WTC11 (cell line): ENCODE measurements at regions not wholly inside any gene's neighbourhood (a gene's known extent, or its start where the extent isn't known, plus 50 kb on each side); places are given as distances from the start of the nearest gene placed in this dataset.

ENCODE experiments used
- ATAC-seq: fragments of 200-7000 bp; cut with Tn5 transposase; 2 replicates; pipeline ENCODE4 v1.10.0; 2021; ENCODE audit warnings: mild to moderate bottlenecking, moderate library complexity
- CTCF ChIA-PET: fragments of 300-600 bp; sonication (Branson Sonifier 250); formaldehyde crosslinking; loops from one replicate; lab custom pipeline; 2021; ENCODE audit warnings: antibody characterized with exemption; lab: Charles Lee
- POLR2A ChIA-PET: fragments of 350-600 bp; sonication (Branson Sonifier 250); formaldehyde crosslinking; loops from one replicate; lab custom pipeline; 2021; ENCODE audit warnings: antibody characterized with exemption; lab: Charles Lee
- DNase-seq: peaks from one replicate; pipeline ENCODE4 v3.0.0; 2021; ENCODE audit warnings: low spot score
- H3K27ac Mint-ChIP-seq: 2 replicates; pipeline ENCODE4 v1.8.0; 2021; ENCODE audit warnings: mixed read lengths
- H3K27me3 Mint-ChIP-seq: 2 replicates; pipeline ENCODE4 v1.8.0; 2021; ENCODE audit warnings: low read depth, mild to moderate bottlenecking, moderate library complexity, mixed read lengths
- H3K36me3 Mint-ChIP-seq: 2 replicates; pipeline ENCODE4 v1.8.0; 2021; ENCODE audit warnings: mixed read lengths
- H3K4me1 Mint-ChIP-seq: 2 replicates; pipeline ENCODE4 v1.8.0; 2022; ENCODE audit warnings: mixed read lengths
- H3K4me3 Mint-ChIP-seq: 2 replicates; pipeline ENCODE4 v1.8.0; 2021; ENCODE audit warnings: mild to moderate bottlenecking, moderate library complexity, mixed read lengths
- H3K9me3 Mint-ChIP-seq: 2 replicates; pipeline ENCODE4 v1.8.0; 2021; ENCODE audit warnings: mixed read lengths
- ARID4B ChIP-seq: sonication (generic); formaldehyde crosslinking; IDR thresholded peaks from 2 replicates; pipeline ENCODE4 v1.8.0; 2023; ENCODE audit warnings: missing genetic modification reagents, mild to moderate bottlenecking, borderline replicate concordance
- ATF6 ChIP-seq: sonication (generic); formaldehyde crosslinking; IDR thresholded peaks from 2 replicates; pipeline ENCODE4 v1.8.1; 2023; ENCODE audit warnings: mild to moderate bottlenecking, missing genetic modification reagents
- CREB1 ChIP-seq: sonication (generic); formaldehyde crosslinking; IDR thresholded peaks from 2 replicates; pipeline ENCODE4 v1.8.0; 2023; ENCODE audit warnings: mild to moderate bottlenecking, missing genetic modification reagents
- FOXK1 ChIP-seq: sonication (generic); formaldehyde crosslinking; IDR thresholded peaks from 2 replicates; pipeline ENCODE4 v1.8.0; 2022; ENCODE audit warnings: mild to moderate bottlenecking, moderate library complexity, missing genetic modification reagents
- GRHL2 ChIP-seq: fragments of 250-450 bp; sonication (Bioruptor Pico); IDR thresholded peaks from 2 replicates; pipeline ENCODE4 v1.8.0; 2022; ENCODE audit warnings: mild to moderate bottlenecking, moderate library complexity; ENCODE audit not compliant: insufficient replicate concordance, severe bottlenecking
- MAX ChIP-seq: sonication (generic); formaldehyde crosslinking; IDR thresholded peaks from 2 replicates; pipeline ENCODE4 v1.8.0; 2022; ENCODE audit warnings: mild to moderate bottlenecking, missing genetic modification reagents
- NFE2L1 ChIP-seq: sonication (generic); formaldehyde crosslinking; IDR thresholded peaks from 2 replicates; pipeline ENCODE4 v1.8.1; 2023; ENCODE audit warnings: missing genetic modification reagents
- NR2C2 ChIP-seq: sonication (generic); formaldehyde crosslinking; IDR thresholded peaks from 2 replicates; pipeline ENCODE4 v1.8.0; 2022; ENCODE audit warnings: mild to moderate bottlenecking, missing genetic modification reagents
- NR3C1 ChIP-seq: sonication (generic); formaldehyde crosslinking; conservative IDR thresholded peaks from 2 replicates; pipeline ENCODE4 v1.8.1; 2023; ENCODE audit warnings: low read depth, mild to moderate bottlenecking, missing genetic modification reagents
- ZNF263 ChIP-seq: sonication (generic); formaldehyde crosslinking; IDR thresholded peaks from 2 replicates; pipeline ENCODE4 v1.8.1; 2022; ENCODE audit warnings: low read depth, mild to moderate bottlenecking, moderate library complexity, missing genetic modification reagents
- ZNF396 ChIP-seq: fragments of 250-450 bp; sonication (Bioruptor Pico); IDR thresholded peaks from 2 replicates; pipeline ENCODE4 v1.8.0; 2021; ENCODE audit warnings: mild to moderate bottlenecking, moderate library complexity, borderline replicate concordance
- ZNF416 ChIP-seq: fragments of 250-450 bp; sonication (Bioruptor Pico); IDR thresholded peaks from 2 replicates; pipeline ENCODE4 v1.9.0; 2021; ENCODE audit warnings: mild to moderate bottlenecking, inconsistent platforms
- ZNF425 ChIP-seq: fragments of 250-450 bp; sonication (Bioruptor Pico); conservative IDR thresholded peaks from 2 replicates; pipeline ENCODE4 v1.9.0; 2021; ENCODE audit warnings: mild to moderate bottlenecking

DNA sequence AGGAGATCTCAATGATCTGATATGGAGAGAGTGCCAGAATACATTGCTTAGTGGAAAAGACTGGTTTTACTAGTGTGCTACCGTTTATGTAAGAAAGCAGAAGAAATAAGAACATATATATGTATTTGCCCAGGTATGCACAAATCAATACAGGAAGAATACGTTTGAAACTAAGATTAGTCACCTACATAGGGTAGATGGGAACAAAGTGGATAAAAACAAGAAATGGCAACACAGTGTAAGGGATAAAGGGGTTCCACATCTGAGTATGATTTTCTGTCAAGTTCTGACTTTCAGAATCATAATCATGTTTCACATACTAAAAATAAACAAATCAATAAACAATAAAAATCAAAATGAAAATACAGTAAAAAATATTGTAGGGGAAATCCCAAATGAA lies 148.6 kb upstream of the NAMPT start:
- H3K27ac Mint-ChIP-seq, result no peak overlapping the region
- peaks cover 20% of the 10 kb centered on the region for H3K9me3 Mint-ChIP-seq
- TF ChIP-seq CREB1 (CRISPR knock-in tag) (no peak), GRHL2 (no peak), NR2C2 (CRISPR knock-in tag) (no peak), ARID4B (CRISPR knock-in tag) (no peak), ZNF396 (CRISPR knock-in tag) (no peak), NFE2L1 (CRISPR knock-in tag) (no peak), ZNF263 (no peak), FOXK1 (CRISPR knock-in tag) (no peak), MAX (CRISPR knock-in tag) (no peak), ZNF425 (CRISPR knock-in tag) (no peak), ZNF416 (no peak), ATF6 (CRISPR knock-in tag) (no peak)
- POLR2A ChIA-PET, result no interaction called here
- CTCF ChIA-PET, result no interaction called here
- DNase-seq, result no peak
- no peak for ATAC-seq
- peaks cover 5% of the 10 kb centered on the region; the same call in 1 of the 2 replicates for H3K36me3 Mint-ChIP-seq
- no peaks in the 10 kb centered on the region; the same call in 1 of the 2 replicates for H3K27me3 Mint-ChIP-seq
- no peak overlapping the region for H3K4me3 Mint-ChIP-seq
- no peaks in the 10 kb centered on the region for H3K4me1 Mint-ChIP-seq

DNA sequence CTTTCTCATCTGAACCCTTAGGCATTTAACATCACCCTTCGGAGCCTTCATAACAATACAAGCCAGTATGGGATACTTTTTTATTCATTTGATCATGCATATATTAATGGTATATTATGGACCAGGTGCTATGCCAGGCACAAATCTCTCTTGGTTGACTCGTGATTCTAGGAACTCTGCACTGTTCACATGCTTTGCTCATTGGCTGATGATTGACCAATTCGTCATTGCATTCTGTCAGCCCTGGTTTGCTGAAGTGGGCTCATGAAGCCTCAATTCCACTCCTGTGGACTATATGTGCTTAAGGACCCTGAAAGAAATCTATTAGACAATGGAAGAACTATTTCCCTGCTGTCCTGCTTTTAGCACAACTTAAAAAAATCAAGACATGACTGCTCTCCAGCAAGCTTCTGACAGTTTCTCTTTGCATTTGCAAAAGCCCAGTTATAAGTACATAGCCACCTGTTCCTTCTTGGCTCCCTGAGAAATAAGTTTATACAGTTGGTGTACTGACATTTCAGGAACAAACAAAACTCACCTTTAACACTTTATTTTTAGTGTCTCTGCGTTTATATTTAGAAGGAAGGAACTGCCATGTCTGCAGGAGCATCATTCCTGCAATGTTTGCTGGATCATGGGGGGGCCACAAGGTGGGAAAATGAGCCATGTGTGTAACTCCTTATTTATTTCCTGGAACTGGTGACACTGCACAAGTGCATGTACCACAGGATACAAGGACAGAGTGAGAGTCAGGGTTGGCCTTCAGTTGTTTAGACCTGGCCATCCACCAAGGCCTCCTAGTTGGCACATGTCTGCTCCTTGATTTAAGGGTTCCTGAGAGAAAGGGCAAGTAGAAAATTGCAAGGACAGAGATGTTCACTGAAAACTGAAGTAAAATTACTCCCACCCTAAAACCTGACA lies 146.0 kb upstream of the NAMPT start:
- POLR2A ChIA-PET, result no interaction called here

More for the DNA sequence above, 146.0 kb upstream of the NAMPT start:
- TF ChIP-seq NR3C1 (CRISPR knock-in tag) (no peak), ZNF425 (CRISPR knock-in tag) (no peak)
- Mint-ChIP-seq H3K27me3 (no peaks in the 10 kb centered on the region), H3K4me1 (no peaks in the 10 kb centered on the region), H3K9me3 (peaks cover 4% of the 10 kb centered on the region; the same call in 1 of the 2 replicates), H3K4me3 (no peak overlapping the region), H3K36me3 (no peaks in the 10 kb centered on the region), H3K27ac (no peak overlapping the region)
- CTCF ChIA-PET, result no interaction called here
- DNase-seq (no peak), ATAC-seq (no peak)
